Endothelial cell of umbilical vein (primary cell): ENCODE measurements at regions not wholly inside any gene's neighbourhood (a gene's known extent, or its start where the extent isn't known, plus 50 kb on each side); places are given as distances from the start of the nearest gene placed in this dataset.

ENCODE experiments used
- BruUV-seq: library from RNA; stranded (reverse); fragments of 400-500 nt; replicated peaks from 2 replicates; lab custom pipeline; 2021; lab: Mats Ljungman, UMichigan
- CTCF ChIA-PET: fragments of 300-600, 350-600 bp; sonication (Branson Sonifier 250); formaldehyde crosslinking; loops from one replicate; lab custom pipeline; 2021; ENCODE audit warnings: antibody characterized with exemption, inconsistent platforms; lab: Charles Lee
- POLR2A ChIA-PET: fragments of 300-600, 350-600 bp; sonication (Branson Sonifier 250); formaldehyde crosslinking; loops from one replicate; lab custom pipeline; 2021; ENCODE audit warnings: antibody characterized with exemption, inconsistent platforms; lab: Charles Lee
- DNase-seq: peaks from one replicate; pipeline ENCODE4 v3.0.0-alpha.2; 2011; ENCODE audit warnings: low read depth, low spot score
- FAIRE-seq: peaks from 2 replicates; lab custom pipeline; 2011; peaks lifted over from hg19 to GRCh38; lab: Jason Lieb, UNC
- H2AFZ ChIP-seq: 2 replicates; pipeline ENCODE4 v1.6.0; 2012; ENCODE audit warnings: low read depth, low read length, control low read depth, inconsistent platforms
- H3K27ac ChIP-seq: 2 replicates; pipeline ENCODE4 v1.5.1; 2011; ENCODE audit warnings: low read depth, mild to moderate bottlenecking, control low read depth, low read length, moderate library complexity; ENCODE audit not compliant: insufficient read depth
- H3K27me3 ChIP-seq, 2 experiments: 2 replicates each; pipeline versions ENCODE4 v1.6.0 to v1.6.1; 2011; ENCODE audit warnings: low read length in 2 of 2, mixed read lengths in 1 of 2; ENCODE audit not compliant: control insufficient read depth in 2 of 2, insufficient read depth in 2 of 2
- H3K36me3 ChIP-seq, 2 experiments: 2 replicates in 1 of 2; 3 replicates in 1 of 2; pipeline ENCODE4 v1.5.1; 2011; ENCODE audit warnings: low read length in 2 of 2, mild to moderate bottlenecking in 1 of 2, moderate library complexity in 1 of 2; ENCODE audit not compliant: control insufficient read depth in 2 of 2, insufficient read depth in 2 of 2; ENCODE audit errors: extremely low read depth in 1 of 2
- H3K4me1 ChIP-seq: 3 replicates; pipeline ENCODE4 v1.5.1; 2011; ENCODE audit warnings: mild to moderate bottlenecking, low read length; ENCODE audit not compliant: control insufficient read depth, insufficient read depth; ENCODE audit errors: extremely low read depth
- H3K4me2 ChIP-seq: 2 replicates; pipeline ENCODE4 v1.6.1; 2011; ENCODE audit warnings: low read length, control low read depth, mixed read lengths; ENCODE audit not compliant: insufficient read depth
- H3K4me3 ChIP-seq, 3 experiments: fragments of 200-600 bp in 1 of 3; sonication (generic), shearing (Covaris generic) in 1 of 3; replicated peaks in 1 of 3; 2 replicates each; pipeline ENCODE4 v1.5.1; 2011 to 2016; ENCODE audit warnings: control low read depth in 3 of 3, low read length in 3 of 3, mild to moderate bottlenecking in 2 of 3, inconsistent platforms in 1 of 3, low read depth in 1 of 3, moderate library complexity in 1 of 3; ENCODE audit not compliant: insufficient read depth in 1 of 3
- H3K79me2 ChIP-seq: 2 replicates; pipeline ENCODE4 v1.6.0; 2012; ENCODE audit warnings: low read length, inconsistent platforms; ENCODE audit not compliant: control insufficient read depth, insufficient read depth
- H3K9ac ChIP-seq: replicated peaks from 2 replicates; pipeline ENCODE3; 2011; ENCODE audit warnings: low read length, control low read depth; ENCODE audit not compliant: insufficient read depth; ENCODE audit errors: extremely low read depth
- H3K9me1 ChIP-seq: replicated peaks from 3 replicates; pipeline ENCODE4 v1.6.0; 2011; ENCODE audit warnings: mild to moderate bottlenecking, low read length; ENCODE audit not compliant: control insufficient read depth, insufficient read depth; ENCODE audit errors: extremely low read depth
- H3K9me3 ChIP-seq: replicated peaks from 2 replicates; pipeline ENCODE4 v1.5.1; 2012; ENCODE audit warnings: low read length, inconsistent platforms; ENCODE audit not compliant: control insufficient read depth, insufficient read depth
- H4K20me1 ChIP-seq: replicated peaks from 2 replicates; pipeline ENCODE3; 2011; ENCODE audit warnings: mild to moderate bottlenecking, low read length; ENCODE audit not compliant: control insufficient read depth, insufficient read depth; ENCODE audit errors: extremely low read depth
- CTCF ChIP-seq, 2 donors: IDR thresholded peaks; 1 replicate in 1 of 2; 2 replicates in 1 of 2; pipeline ENCODE4 v1.5.1; 2011; ENCODE audit warnings: low read length in 2 of 2, mild to moderate bottlenecking in 2 of 2, moderate library complexity in 2 of 2, control low read depth in 1 of 2, inconsistent platforms in 1 of 2, low read depth in 1 of 2; ENCODE audit not compliant: insufficient read depth in 1 of 2; ENCODE audit errors: extremely low read depth in 1 of 2
- EZH2 ChIP-seq: IDR thresholded peaks from 2 replicates; pipeline ENCODE4 v1.6.1; 2012; ENCODE audit warnings: borderline replicate concordance, low read depth, mild to moderate bottlenecking, moderate library complexity, low read length, inconsistent platforms; ENCODE audit not compliant: severe bottlenecking
- FOS ChIP-seq: IDR thresholded peaks from 2 replicates; pipeline ENCODE4 v1.6.1; 2011; ENCODE audit warnings: mild to moderate bottlenecking, low read length, moderate library complexity, borderline replicate concordance; ENCODE audit not compliant: insufficient read depth
- GATA2 ChIP-seq: IDR thresholded peaks from 2 replicates; pipeline ENCODE4 v1.7.0; 2011; ENCODE audit warnings: low read depth, mild to moderate bottlenecking, moderate library complexity, mixed read lengths, low read length; ENCODE audit not compliant: insufficient read length, insufficient read depth
- JUN ChIP-seq: IDR thresholded peaks from 2 replicates; pipeline ENCODE4 v1.6.1; 2011; ENCODE audit warnings: borderline replicate concordance, low read depth; ENCODE audit not compliant: insufficient read length, insufficient read depth
- MAX ChIP-seq: IDR thresholded peaks from 2 replicates; pipeline ENCODE4 v1.6.1; 2011; ENCODE audit not compliant: insufficient read depth, insufficient read length
- MYC ChIP-seq: IDR thresholded peaks from one replicate; pipeline ENCODE4 v1.6.1; 2011; ENCODE audit warnings: mild to moderate bottlenecking, low read depth, low read length
- POLR2A ChIP-seq: IDR thresholded peaks from 2 replicates; pipeline ENCODE4 v1.6.1; 2012; ENCODE audit warnings: low read depth, mild to moderate bottlenecking, control low read depth, low read length
- POLR2AphosphoS5 ChIP-seq: IDR thresholded peaks from 2 replicates; pipeline ENCODE4 v1.6.1; 2012; ENCODE audit warnings: low read depth, mild to moderate bottlenecking, control low read depth, low read length, moderate library complexity; ENCODE audit not compliant: insufficient read depth
- dilution Hi-C: fragments of 300-500 bp; cut with MboI; formaldehyde crosslinking; loops from one replicate; pipeline ENCODE4 v1.15.0; 2019; ENCODE audit warnings: low sequenced_read_pairs; ENCODE audit not compliant: extremely low pct_ligation_motif_present
- intact Hi-C: fragments of 100-400 bp; cut with micrococcal nuclease; formaldehyde crosslinking; loops from one replicate; pipeline ENCODE4 v1.10.0; 2022

GRCh38 chr10:21423850-21424249, 101.6 kb downstream of the SKIDA1 start:
- Histone ChIP-seq H3K36me3 (no peaks in the 10 kb centered on the region), H3K4me2 (no peak overlapping the region), H3K27ac (no peak overlapping the region), H3K27me3 (no peaks in the 10 kb centered on the region), H2AFZ (no peak overlapping the region), H4K20me1 (no peaks in the 10 kb centered on the region), H3K79me2 (no peaks in the 10 kb centered on the region), H3K4me1 (no peaks in the 10 kb centered on the region), H3K9me1 (no peaks in the 10 kb centered on the region), H3K9me3 (no peaks in the 10 kb centered on the region), H3K4me3 (no peak overlapping the region), H3K9ac (no peak overlapping the region)
- intact Hi-C loops = no loop called here
- no peak for DNase-seq
- no peak for FAIRE-seq
- CTCF ChIA-PET = interaction anchor here (1.1 kb wide), 1 partner anchor 12 kb away, joined by 3 read pairs; no protein-coding TSS in a partner anchor
- no peak for TF ChIP-seq GATA2
- no peak for TF ChIP-seq EZH2
- TF ChIP-seq MAX = no peak
- no peak for TF ChIP-seq JUN
- no peak for TF ChIP-seq MYC
- no peak for TF ChIP-seq CTCF (IDR thresholded peaks at IDR 0.05; ENCODE audit: extremely low read depth in 1 of 2, insufficient read depth in 1 of 2, low read depth in 1 of 2, low read length in 2 of 2)
- no peak for TF ChIP-seq FOS
- TF ChIP-seq POLR2AphosphoS5 = no peak
- TF ChIP-seq POLR2A = no peak
- dilution Hi-C loops = no loop called here
- BruUV-seq = no TSS peak
- POLR2A ChIA-PET = no interaction called here
